ENCODE measurements at regions not wholly inside any gene's neighbourhood (a gene's known extent, or its start where the extent isn't known, plus 50 kb on each side); places are given as distances from the start of the nearest gene placed in this dataset.
"Not testable (repeated sequence)": the region's sequence is repeated elsewhere in the genome, so short reads cannot be mapped to it uniquely, and the experiment has no call there.

- TF ChIP-seq ISL1 (CRISPR knock-in tag; IDR thresholded peaks at IDR 0.05); PATZ1 (CRISPR knock-in tag; IDR thresholded peaks at IDR 0.05; ENCODE audit: borderline replicate concordance); ZFP3 (CRISPR knock-in tag; IDR thresholded peaks at IDR 0.05); PPARA (CRISPR knock-in tag; IDR thresholded peaks at IDR 0.05; ENCODE audit: borderline replicate concordance); ZFP30 (CRISPR knock-in tag; IDR thresholded peaks at IDR 0.05); GLIS3 (CRISPR knock-in tag; IDR thresholded peaks at IDR 0.05); RARB (CRISPR knock-in tag; IDR thresholded peaks at IDR 0.05); POU6F1 (CRISPR knock-in tag; IDR thresholded peaks at IDR 0.05; ENCODE audit: borderline replicate concordance, low read depth); BACH2 (CRISPR knock-in tag; IDR thresholded peaks at IDR 0.05; ENCODE audit: borderline replicate concordance); ZC3H10 (CRISPR knock-in tag; IDR thresholded peaks at IDR 0.05); ZNF70 (CRISPR knock-in tag; IDR thresholded peaks at IDR 0.05): not testable (repeated sequence)
- TF ChIP-seq, protein P1, sequence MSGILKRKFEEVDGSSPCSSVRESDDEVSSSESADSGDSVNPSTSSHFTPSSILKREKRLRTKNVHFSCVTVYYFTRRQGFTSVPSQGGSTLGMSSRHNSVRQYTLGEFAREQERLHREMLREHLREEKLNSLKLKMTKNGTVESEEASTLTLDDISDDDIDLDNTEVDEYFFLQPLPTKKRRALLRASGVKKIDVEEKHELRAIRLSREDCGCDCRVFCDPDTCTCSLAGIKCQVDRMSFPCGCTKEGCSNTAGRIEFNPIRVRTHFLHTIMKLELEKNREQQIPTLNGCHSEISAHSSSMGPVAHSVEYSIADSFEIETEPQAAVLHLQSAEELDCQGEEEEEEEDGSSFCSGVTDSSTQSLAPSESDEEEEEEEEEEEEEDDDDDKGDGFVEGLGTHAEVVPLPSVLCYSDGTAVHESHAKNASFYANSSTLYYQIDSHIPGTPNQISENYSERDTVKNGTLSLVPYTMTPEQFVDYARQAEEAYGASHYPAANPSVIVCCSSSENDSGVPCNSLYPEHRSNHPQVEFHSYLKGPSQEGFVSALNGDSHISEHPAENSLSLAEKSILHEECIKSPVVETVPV (CRISPR knock-in tag; IDR thresholded peaks at IDR 0.05), result not testable (repeated sequence)
- TF ChIP-seq, protein P2, sequence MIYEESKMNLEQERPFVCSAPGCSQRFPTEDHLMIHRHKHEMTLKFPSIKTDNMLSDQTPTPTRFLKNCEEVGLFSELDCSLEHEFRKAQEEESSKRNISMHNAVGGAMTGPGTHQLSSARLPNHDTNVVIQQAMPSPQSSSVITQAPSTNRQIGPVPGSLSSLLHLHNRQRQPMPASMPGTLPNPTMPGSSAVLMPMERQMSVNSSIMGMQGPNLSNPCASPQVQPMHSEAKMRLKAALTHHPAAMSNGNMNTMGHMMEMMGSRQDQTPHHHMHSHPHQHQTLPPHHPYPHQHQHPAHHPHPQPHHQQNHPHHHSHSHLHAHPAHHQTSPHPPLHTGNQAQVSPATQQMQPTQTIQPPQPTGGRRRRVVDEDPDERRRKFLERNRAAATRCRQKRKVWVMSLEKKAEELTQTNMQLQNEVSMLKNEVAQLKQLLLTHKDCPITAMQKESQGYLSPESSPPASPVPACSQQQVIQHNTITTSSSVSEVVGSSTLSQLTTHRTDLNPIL (CRISPR knock-in tag; IDR thresholded peaks at IDR 0.05; ENCODE audit: low read depth), result not testable (repeated sequence)
Measured at GRCh38 chr14:105685605-105686004, 159.2 kb downstream of the TMEM121 start.
